ENCODE measurements at regions not wholly inside any gene's neighbourhood (a gene's known extent, or its start where the extent isn't known, plus 50 kb on each side); places are given as distances from the start of the nearest gene placed in this dataset.
"Not testable (repeated sequence)": the region's sequence is repeated elsewhere in the genome, so short reads cannot be mapped to it uniquely, and the experiment has no call there.

DNA sequence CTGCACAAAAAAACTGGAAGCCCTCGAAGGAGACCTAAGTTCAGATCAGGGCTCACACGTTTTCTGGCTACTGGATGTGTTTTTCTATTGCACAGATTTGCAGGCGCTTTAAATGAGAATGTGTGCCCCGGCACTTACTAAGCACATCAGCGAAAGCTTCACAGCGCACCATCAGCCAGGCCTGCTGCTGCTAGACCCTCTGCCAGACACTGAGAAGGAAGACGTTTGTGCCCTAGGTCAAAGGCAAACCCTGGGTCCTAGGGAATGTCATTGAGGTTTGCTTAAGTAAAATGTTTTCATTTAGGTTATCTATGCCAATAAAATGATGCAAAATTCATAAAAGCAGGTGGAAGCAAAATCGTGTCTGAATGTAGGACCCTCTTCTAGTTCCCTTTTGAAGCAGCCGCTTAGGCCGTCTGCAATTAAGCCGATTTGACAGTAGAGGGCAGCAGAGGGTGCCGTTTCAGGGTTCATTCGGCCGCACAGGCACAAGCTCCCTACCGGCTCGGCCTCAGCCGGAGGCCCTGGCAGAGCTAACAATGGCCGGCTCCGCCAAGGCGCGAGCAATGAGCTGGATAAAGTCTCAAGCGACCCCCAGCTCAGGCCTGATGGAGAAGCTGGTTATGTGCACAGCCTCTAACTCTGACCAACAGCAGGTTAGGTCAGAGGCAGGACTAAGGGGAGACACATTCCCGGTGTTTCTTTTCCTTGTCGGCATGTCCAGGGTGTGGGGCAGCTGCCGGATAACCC lies 107.2 kb upstream of the FOXA2 start:
- Histone ChIP-seq H3K18ac (ENCODE audit: low read depth in 1 of 2, low read length in 2 of 2) (no peak overlapping the region), H4K8ac (ENCODE audit: low read length) (no peak overlapping the region), H2BK15ac (ENCODE audit: low read depth, poor library complexity, severe bottlenecking) (no peak overlapping the region), H3K27me3 (ENCODE audit: control insufficient read depth in 1 of 2, insufficient read depth in 1 of 2, low read length in 2 of 2) (peaks cover 4 to 7% of the 10 kb centered on the region in 2 experiments), H3K36me3 (ENCODE audit: control insufficient read depth in 1 of 2, insufficient read depth in 2 of 2, low read depth in 1 of 2, low read length in 2 of 2) (no peaks in the 10 kb centered on the region), H3K4me3 (ENCODE audit: insufficient read depth in 1 of 2, low read depth in 1 of 2, low read length in 2 of 2) (peak overlapping the region in 1 of 2 experiments; percentile 42), H2BK5ac (ENCODE audit: low read depth, low read length, poor library complexity, severe bottlenecking) (no peak overlapping the region), H2BK120ac (ENCODE audit: low read depth, low read length) (no peak overlapping the region), H3K9me3 (ENCODE audit: control insufficient read depth, low read length) (no peaks in the 10 kb centered on the region), H3K27ac (ENCODE audit: low read length, poor library complexity, severe bottlenecking) (no peak overlapping the region), H3K4me2 (ENCODE audit: low read length, poor library complexity, severe bottlenecking) (no peak overlapping the region), H2AK5ac (ENCODE audit: low read length, severe bottlenecking) (no peak overlapping the region), H3K79me1 (replicated peaks; ENCODE audit: low read length, poor library complexity, severe bottlenecking) (no peaks in the 10 kb centered on the region), H2BK12ac (ENCODE audit: low read length in 2 of 2) (peak overlapping the region in 1 of 2 experiments; percentile 2), H3K4me1 (ENCODE audit: control insufficient read depth, insufficient read depth, low read depth, low read length) (no peaks in the 10 kb centered on the region), H3K14ac (ENCODE audit: low read length in 2 of 2) (no peak overlapping the region), H4K91ac (ENCODE audit: low read length) (no peak overlapping the region), H3K23ac (ENCODE audit: low read length in 2 of 2) (no peak overlapping the region), H3K9ac (ENCODE audit: low read length) (peak overlapping the region; percentile 70), H3K4ac (ENCODE audit: low read depth in 1 of 2, low read length in 2 of 2) (no peak overlapping the region), H2AFZ (ENCODE audit: low read depth, low read length) (peak overlapping the region; percentile 72)
- 33% methylated on average over 25 of the region's 25 CpGs for WGBS
- DNase-seq, result peak; percentile 70

GRCh38 chr20:22692119-22692475 lies 107.7 kb upstream of the FOXA2 start:
- Histone ChIP-seq H3K4me2 (ENCODE audit: low read length, poor library complexity, severe bottlenecking) (no peak overlapping the region), H3K18ac (ENCODE audit: low read depth in 1 of 2, low read length in 2 of 2) (no peak overlapping the region), H3K4ac (ENCODE audit: low read depth in 1 of 2, low read length in 2 of 2) (no peak overlapping the region), H4K91ac (ENCODE audit: low read length) (no peak overlapping the region), H3K27me3 (ENCODE audit: control insufficient read depth in 1 of 2, insufficient read depth in 1 of 2, low read length in 2 of 2) (peaks cover 4 to 7% of the 10 kb centered on the region in 2 experiments), H3K4me1 (ENCODE audit: control insufficient read depth, insufficient read depth, low read depth, low read length) (no peaks in the 10 kb centered on the region), H3K23ac (ENCODE audit: low read length in 2 of 2) (no peak overlapping the region), H3K14ac (ENCODE audit: low read length in 2 of 2) (no peak overlapping the region), H3K79me1 (replicated peaks; ENCODE audit: low read length, poor library complexity, severe bottlenecking) (no peaks in the 10 kb centered on the region), H3K9ac (ENCODE audit: low read length) (peak overlapping the region; percentile 70), H3K27ac (ENCODE audit: low read length, poor library complexity, severe bottlenecking) (no peak overlapping the region), H3K36me3 (ENCODE audit: control insufficient read depth in 1 of 2, insufficient read depth in 2 of 2, low read depth in 1 of 2, low read length in 2 of 2) (no peaks in the 10 kb centered on the region), H2AFZ (ENCODE audit: low read depth, low read length) (peak overlapping the region; percentile 72), H2AK5ac (ENCODE audit: low read length, severe bottlenecking) (no peak overlapping the region), H2BK5ac (ENCODE audit: low read depth, low read length, poor library complexity, severe bottlenecking) (no peak overlapping the region), H4K8ac (ENCODE audit: low read length) (no peak overlapping the region), H2BK12ac (ENCODE audit: low read length in 2 of 2) (peak overlapping the region in 1 of 2 experiments; percentile 2), H2BK15ac (ENCODE audit: low read depth, poor library complexity, severe bottlenecking) (no peak overlapping the region), H3K9me3 (ENCODE audit: control insufficient read depth, low read length) (no peaks in the 10 kb centered on the region), H3K4me3 (ENCODE audit: insufficient read depth in 1 of 2, low read depth in 1 of 2, low read length in 2 of 2) (peak overlapping the region in 1 of 2 experiments; percentile 42), H2BK120ac (ENCODE audit: low read depth, low read length) (no peak overlapping the region)
- WGBS, result 81% methylated on average over 4 of the region's 4 CpGs
- no peak for DNase-seq

- not testable (repeated sequence) for DNase-seq; H3K4me2 ChIP-seq (ENCODE audit: low read length, poor library complexity, severe bottlenecking); H2AK5ac ChIP-seq (ENCODE audit: low read length, severe bottlenecking); H3K36me3 ChIP-seq (ENCODE audit: control insufficient read depth in 1 of 2, insufficient read depth in 2 of 2, low read depth in 1 of 2, low read length in 2 of 2); H3K18ac ChIP-seq (ENCODE audit: low read depth in 1 of 2, low read length in 2 of 2); H3K9me3 ChIP-seq (ENCODE audit: control insufficient read depth, low read length); H2BK120ac ChIP-seq (ENCODE audit: low read depth, low read length); H3K4ac ChIP-seq (ENCODE audit: low read depth in 1 of 2, low read length in 2 of 2); H4K91ac ChIP-seq (ENCODE audit: low read length); H2BK15ac ChIP-seq (ENCODE audit: low read depth, poor library complexity, severe bottlenecking); H3K23ac ChIP-seq (ENCODE audit: low read length in 2 of 2); H3K14ac ChIP-seq (ENCODE audit: low read length in 2 of 2); H3K4me3 ChIP-seq (ENCODE audit: insufficient read depth in 1 of 2, low read depth in 1 of 2, low read length in 2 of 2); H3K27ac ChIP-seq (ENCODE audit: low read length, poor library complexity, severe bottlenecking); H4K8ac ChIP-seq (ENCODE audit: low read length); H3K4me1 ChIP-seq (ENCODE audit: control insufficient read depth, insufficient read depth, low read depth, low read length); H3K27me3 ChIP-seq (ENCODE audit: control insufficient read depth in 1 of 2, insufficient read depth in 1 of 2, low read length in 2 of 2); H2BK12ac ChIP-seq (ENCODE audit: low read length in 2 of 2); H2AFZ ChIP-seq (ENCODE audit: low read depth, low read length); H3K9ac ChIP-seq (ENCODE audit: low read length); H3K79me1 ChIP-seq (replicated peaks; ENCODE audit: low read length, poor library complexity, severe bottlenecking); H2BK5ac ChIP-seq (ENCODE audit: low read depth, low read length, poor library complexity, severe bottlenecking)
- WGBS, result 83% methylated on average over 2 of the region's 6 CpGs
Observed at GRCh38 chr20:22692620-22693019, 108.2 kb upstream of the FOXA2 start.

- no peak for DNase-seq
- Histone ChIP-seq H3K4ac (ENCODE audit: low read depth in 1 of 2, low read length in 2 of 2) (no peak overlapping the region), H2BK5ac (ENCODE audit: low read depth, low read length, poor library complexity, severe bottlenecking) (no peak overlapping the region), H4K91ac (ENCODE audit: low read length) (no peak overlapping the region), H3K23ac (ENCODE audit: low read length in 2 of 2) (no peak overlapping the region), H3K4me1 (ENCODE audit: control insufficient read depth, insufficient read depth, low read depth, low read length) (peaks cover 4% of the 10 kb centered on the region), H2AK5ac (ENCODE audit: low read length, severe bottlenecking) (no peak overlapping the region), H2BK12ac (ENCODE audit: low read length in 2 of 2) (no peak overlapping the region), H2AFZ (ENCODE audit: low read depth, low read length) (no peak overlapping the region), H3K18ac (ENCODE audit: low read depth in 1 of 2, low read length in 2 of 2) (no peak overlapping the region), H3K27ac (ENCODE audit: low read length, poor library complexity, severe bottlenecking) (no peak overlapping the region), H3K14ac (ENCODE audit: low read length in 2 of 2) (no peak overlapping the region), H3K9ac (ENCODE audit: low read length) (no peak overlapping the region), H4K8ac (ENCODE audit: low read length) (no peak overlapping the region), H3K4me2 (ENCODE audit: low read length, poor library complexity, severe bottlenecking) (no peak overlapping the region), H2BK15ac (ENCODE audit: low read depth, poor library complexity, severe bottlenecking) (no peak overlapping the region), H2BK120ac (ENCODE audit: low read depth, low read length) (no peak overlapping the region), H3K36me3 (ENCODE audit: control insufficient read depth in 1 of 2, insufficient read depth in 2 of 2, low read depth in 1 of 2, low read length in 2 of 2) (no peaks in the 10 kb centered on the region), H3K9me3 (ENCODE audit: control insufficient read depth, low read length) (peaks cover 2% of the 10 kb centered on the region), H3K27me3 (ENCODE audit: control insufficient read depth in 1 of 2, insufficient read depth in 1 of 2, low read length in 2 of 2) (no peaks in the 10 kb centered on the region), H3K79me1 (replicated peaks; ENCODE audit: low read length, poor library complexity, severe bottlenecking) (no peaks in the 10 kb centered on the region), H3K4me3 (ENCODE audit: insufficient read depth in 1 of 2, low read depth in 1 of 2, low read length in 2 of 2) (no peak overlapping the region)
- 89% methylated on average over 4 of the region's 4 CpGs for WGBS
Observed at GRCh38 chr20:22696759-22697158, 112.4 kb upstream of the FOXA2 start.

All from mesenchymal stem cell (in vitro differentiated cells and primary cell).